WTC11 (cell line): ENCODE measurements at regions not wholly inside any gene's neighbourhood (a gene's known extent, or its start where the extent isn't known, plus 50 kb on each side); places are given as distances from the start of the nearest gene placed in this dataset.

Experiments
- ATAC-seq: fragments of 200-7000 bp; cut with Tn5 transposase; 2 replicates; pipeline ENCODE4 v1.10.0; 2021; ENCODE audit warnings: mild to moderate bottlenecking, moderate library complexity
- CTCF ChIA-PET: fragments of 300-600 bp; sonication (Branson Sonifier 250); formaldehyde crosslinking; loops from one replicate; lab custom pipeline; 2021; ENCODE audit warnings: antibody characterized with exemption; lab: Charles Lee
- POLR2A ChIA-PET: fragments of 350-600 bp; sonication (Branson Sonifier 250); formaldehyde crosslinking; loops from one replicate; lab custom pipeline; 2021; ENCODE audit warnings: antibody characterized with exemption; lab: Charles Lee
- DNase-seq: peaks from one replicate; pipeline ENCODE4 v3.0.0; 2021; ENCODE audit warnings: low spot score
- H3K27ac Mint-ChIP-seq: 2 replicates; pipeline ENCODE4 v1.8.0; 2021; ENCODE audit warnings: mixed read lengths
- H3K27me3 Mint-ChIP-seq: 2 replicates; pipeline ENCODE4 v1.8.0; 2021; ENCODE audit warnings: low read depth, mild to moderate bottlenecking, moderate library complexity, mixed read lengths
- H3K36me3 Mint-ChIP-seq: 2 replicates; pipeline ENCODE4 v1.8.0; 2021; ENCODE audit warnings: mixed read lengths
- H3K4me1 Mint-ChIP-seq: 2 replicates; pipeline ENCODE4 v1.8.0; 2022; ENCODE audit warnings: mixed read lengths
- H3K4me3 Mint-ChIP-seq: 2 replicates; pipeline ENCODE4 v1.8.0; 2021; ENCODE audit warnings: mild to moderate bottlenecking, moderate library complexity, mixed read lengths
- H3K9me3 Mint-ChIP-seq: 2 replicates; pipeline ENCODE4 v1.8.0; 2021; ENCODE audit warnings: mixed read lengths
- ATF3 ChIP-seq: sonication (generic); formaldehyde crosslinking; conservative IDR thresholded peaks from 2 replicates; pipeline ENCODE4 v1.8.1; 2022; ENCODE audit warnings: mild to moderate bottlenecking, missing genetic modification reagents
- CREM ChIP-seq: sonication (generic); formaldehyde crosslinking; IDR thresholded peaks from 2 replicates; pipeline ENCODE4 v1.8.1; 2022; ENCODE audit warnings: mild to moderate bottlenecking, missing genetic modification reagents, moderate library complexity
- CTCF ChIP-seq: fragments of 200-600 bp; IDR thresholded peaks from 2 replicates; pipeline ENCODE4 v1.8.0; 2022; ENCODE audit warnings: antibody characterized with exemption
- E2F1 ChIP-seq: sonication (generic); formaldehyde crosslinking; IDR thresholded peaks from 2 replicates; pipeline ENCODE4 v1.8.0; 2022; ENCODE audit warnings: mild to moderate bottlenecking, missing genetic modification reagents
- FOXP1 ChIP-seq: sonication (generic); formaldehyde crosslinking; IDR thresholded peaks from 2 replicates; pipeline ENCODE4 v1.8.0; 2022; ENCODE audit warnings: missing genetic modification reagents, mild to moderate bottlenecking, moderate library complexity, borderline replicate concordance
- FOXP4 ChIP-seq: sonication (generic); formaldehyde crosslinking; IDR thresholded peaks from 2 replicates; pipeline ENCODE4 v1.8.0; 2022; ENCODE audit warnings: mild to moderate bottlenecking, missing genetic modification reagents
- GABPB1 ChIP-seq: sonication (generic); formaldehyde crosslinking; IDR thresholded peaks from 2 replicates; pipeline ENCODE4 v1.8.1; 2023; ENCODE audit warnings: mild to moderate bottlenecking, missing genetic modification reagents
- GTF2I ChIP-seq: fragments of 250-450 bp; sonication (Bioruptor Pico); conservative IDR thresholded peaks from 2 replicates; pipeline ENCODE4 v1.4.0; 2021; ENCODE audit warnings: mild to moderate bottlenecking
- JAZF1 ChIP-seq: fragments of 250-450 bp; sonication (Bioruptor Pico); IDR thresholded peaks from 2 replicates; pipeline ENCODE4 v1.9.0; 2021; ENCODE audit warnings: moderate library complexity, mild to moderate bottlenecking, inconsistent platforms
- MYBL2 ChIP-seq: sonication (generic); formaldehyde crosslinking; IDR thresholded peaks from 2 replicates; pipeline ENCODE4 v1.8.1; 2023; ENCODE audit warnings: mild to moderate bottlenecking, moderate library complexity, missing genetic modification reagents
- NFYB ChIP-seq: sonication (generic); formaldehyde crosslinking; conservative IDR thresholded peaks from 2 replicates; pipeline ENCODE4 v1.8.0; 2022; ENCODE audit warnings: low read depth, missing genetic modification reagents
- PREB ChIP-seq: sonication (generic); formaldehyde crosslinking; IDR thresholded peaks from 2 replicates; pipeline ENCODE4 v1.8.1; 2022; ENCODE audit warnings: mild to moderate bottlenecking, missing genetic modification reagents, moderate library complexity, borderline replicate concordance
- RELA ChIP-seq: sonication (generic); formaldehyde crosslinking; IDR thresholded peaks from 2 replicates; pipeline ENCODE4 v1.8.1; 2022; ENCODE audit warnings: missing genetic modification reagents, mild to moderate bottlenecking, borderline replicate concordance
- SMAD4 ChIP-seq: sonication (generic); formaldehyde crosslinking; IDR thresholded peaks from 2 replicates; pipeline ENCODE4 v1.8.0; 2022; ENCODE audit warnings: mild to moderate bottlenecking, missing genetic modification reagents
- TEAD1 ChIP-seq: sonication (generic); formaldehyde crosslinking; IDR thresholded peaks from 2 replicates; pipeline ENCODE4 v1.8.0; 2022; ENCODE audit warnings: mild to moderate bottlenecking, missing genetic modification reagents
- USF1 ChIP-seq: sonication (generic); formaldehyde crosslinking; IDR thresholded peaks from 2 replicates; pipeline ENCODE4 v1.8.0; 2022; ENCODE audit warnings: mild to moderate bottlenecking, missing genetic modification reagents
- ZNF263 ChIP-seq: sonication (generic); formaldehyde crosslinking; IDR thresholded peaks from 2 replicates; pipeline ENCODE4 v1.8.1; 2022; ENCODE audit warnings: low read depth, mild to moderate bottlenecking, moderate library complexity, missing genetic modification reagents
- ZNF396 ChIP-seq: fragments of 250-450 bp; sonication (Bioruptor Pico); IDR thresholded peaks from 2 replicates; pipeline ENCODE4 v1.8.0; 2021; ENCODE audit warnings: mild to moderate bottlenecking, moderate library complexity, borderline replicate concordance
- ZNF423 ChIP-seq: fragments of 250-450 bp; sonication (Bioruptor Pico); IDR thresholded peaks from 2 replicates; pipeline ENCODE4 v2.1.2; 2022; ENCODE audit warnings: mild to moderate bottlenecking, moderate library complexity
- ZNF532 ChIP-seq: fragments of 250-450 bp; sonication (Bioruptor Pico); IDR thresholded peaks from 2 replicates; pipeline ENCODE4 v1.9.0; 2021; ENCODE audit warnings: mild to moderate bottlenecking, borderline replicate concordance

- CTCF ChIA-PET = no interaction called here
- no peak for DNase-seq
- no peaks in the 10 kb centered on the region for H3K36me3 Mint-ChIP-seq
- no peak overlapping the region for H3K4me3 Mint-ChIP-seq
- POLR2A ChIA-PET = no interaction called here
- no peak for ATAC-seq
- no peak for TF ChIP-seq MYBL2 (CRISPR knock-in tag)
- no peak for TF ChIP-seq GTF2I
- TF ChIP-seq GABPB1 = no peak
- TF ChIP-seq, all 79 proteins: peak for 0
- Mint-ChIP-seq H3K9me3 (peaks cover 10% of the 10 kb centered on the region; the same call in 1 of the 2 replicates), H3K4me1 (peaks cover 9% of the 10 kb centered on the region), H3K27me3 (no peaks in the 10 kb centered on the region), H3K27ac (no peak overlapping the region)
Observed at GRCh38 chr22:49238181-49239141, 589.2 kb downstream of the BRD1 start.

- no peak for ATAC-seq
- no peak for TF ChIP-seq ZNF396
- TF ChIP-seq GTF2I = no peak
- no peak for TF ChIP-seq FOXP1
- TF ChIP-seq FOXP4 (CRISPR knock-in tag) = no peak
- no peak for TF ChIP-seq NFYB (CRISPR knock-in tag)
- TF ChIP-seq E2F1 (CRISPR knock-in tag) = no peak
- TF ChIP-seq JAZF1 (CRISPR knock-in tag) = no peak
- TF ChIP-seq USF1 (CRISPR knock-in tag) = no peak
- POLR2A ChIA-PET = no interaction called here
- no peaks in the 10 kb centered on the region for H3K27me3 Mint-ChIP-seq
- H3K4me1 Mint-ChIP-seq = peaks cover 9% of the 10 kb centered on the region
- H3K4me3 Mint-ChIP-seq = no peak overlapping the region
- CTCF ChIA-PET = no interaction called here
- H3K9me3 Mint-ChIP-seq = peaks cover 2% of the 10 kb centered on the region; the same call in 1 of the 2 replicates
- DNase-seq = no peak
- H3K27ac Mint-ChIP-seq = no peak overlapping the region
- no peaks in the 10 kb centered on the region for H3K36me3 Mint-ChIP-seq
Observed at GRCh38 chr22:49237703-49238102, 590.0 kb downstream of the BRD1 start.

GRCh38 chr22:49237279-49237678, 590.4 kb downstream of the BRD1 start:
- Mint-ChIP-seq H3K9me3 (no peaks in the 10 kb centered on the region), H3K27ac (no peak overlapping the region), H3K4me1 (peaks cover 9% of the 10 kb centered on the region), H3K27me3 (no peaks in the 10 kb centered on the region), H3K4me3 (no peak overlapping the region), H3K36me3 (no peaks in the 10 kb centered on the region)
- ATAC-seq (no peak), DNase-seq (no peak)
- ChIA-PET POLR2A (no interaction called here), CTCF (no interaction called here)
- TF ChIP-seq ZNF263 (CRISPR knock-in tag) (no peak), PREB (CRISPR knock-in tag) (no peak), ATF3 (CRISPR knock-in tag) (no peak), TEAD1 (CRISPR knock-in tag) (no peak), CREM (CRISPR knock-in tag) (no peak), RELA (CRISPR knock-in tag) (no peak), ZNF423 (CRISPR knock-in tag) (no peak), ZNF532 (CRISPR knock-in tag) (no peak), SMAD4 (CRISPR knock-in tag) (no peak), CTCF (no peak)
